ENCODE measurements at regions not wholly inside any gene's neighbourhood (a gene's known extent, or its start where the extent isn't known, plus 50 kb on each side); places are given as distances from the start of the nearest gene placed in this dataset.

GRCh38 chr13:79185580-79185979 lies 220.5 kb downstream of the RBM26 start (continued):
- no peak for TF ChIP-seq ZNF607 (CRISPR knock-in tag; IDR thresholded peaks at IDR 0.05; ENCODE audit: borderline replicate concordance)
- TF ChIP-seq ZNF704 (CRISPR knock-in tag; IDR thresholded peaks at IDR 0.05; ENCODE audit: borderline replicate concordance) = no peak
- no peak for TF ChIP-seq GLMP (CRISPR knock-in tag; IDR thresholded peaks at IDR 0.05; ENCODE audit: borderline replicate concordance)
- TF ChIP-seq HNRNPK (IDR thresholded peaks at IDR 0.05; ENCODE audit: low read depth, low read length, poor library complexity, severe bottlenecking) = no peak
- no peak for TF ChIP-seq ELF4 (CRISPR knock-in tag; IDR thresholded peaks at IDR 0.05; ENCODE audit: borderline replicate concordance)
- 0 out of 2 replicates have a peak, but pooled peaks have one; percentile 21 for TF ChIP-seq MIXL1 (CRISPR knock-in tag; IDR thresholded peaks at IDR 0.05)
- no peak for TF ChIP-seq ZNF589 (CRISPR knock-in tag; conservative IDR thresholded peaks at IDR 0.05)
- no peak for TF ChIP-seq MTERF4 (CRISPR knock-in tag; IDR thresholded peaks at IDR 0.05)
- TF ChIP-seq ZBTB25 (CRISPR knock-in tag; IDR thresholded peaks at IDR 0.05) = 0 out of 2 replicates have a peak, but pooled peaks have one; percentile 55
- TF ChIP-seq ZNF576 (CRISPR knock-in tag; IDR thresholded peaks at IDR 0.05) = no peak
- no peak for TF ChIP-seq GATA4 (IDR thresholded peaks at IDR 0.05; ENCODE audit: borderline replicate concordance, low read depth)
- TF ChIP-seq MED1 (CRISPR knock-in tag; IDR thresholded peaks at IDR 0.05) = peak; percentile 56
- no peak for TF ChIP-seq SMARCE1 (IDR thresholded peaks at IDR 0.05; ENCODE audit: borderline replicate concordance)
- no peak for TF ChIP-seq RELA (CRISPR knock-in tag; IDR thresholded peaks at IDR 0.05)
- no peak for TF ChIP-seq NFIB (CRISPR knock-in tag; IDR thresholded peaks at IDR 0.05; ENCODE audit: borderline replicate concordance)
- TF ChIP-seq JDP2 (CRISPR knock-in tag; IDR thresholded peaks at IDR 0.05; ENCODE audit: borderline replicate concordance) = no peak
- 0 out of 2 replicates have a peak, but pooled peaks have one; percentile 23 for TF ChIP-seq HNF4G (IDR thresholded peaks at IDR 0.05; ENCODE audit: borderline replicate concordance, low read depth, low read length)
- TF ChIP-seq HNF4G (CRISPR knock-in tag; IDR thresholded peaks at IDR 0.05; ENCODE audit: borderline replicate concordance, low read depth) = no peak
- no peak for TF ChIP-seq ZNF547 (CRISPR knock-in tag; IDR thresholded peaks at IDR 0.05)
- TF ChIP-seq ZNF781 (CRISPR knock-in tag; IDR thresholded peaks at IDR 0.05; ENCODE audit: borderline replicate concordance, not compliant biosample characterization) = no peak
- no peak for TF ChIP-seq ZNF557 (CRISPR knock-in tag; IDR thresholded peaks at IDR 0.05)
- TF ChIP-seq SMAD3 (CRISPR knock-in tag; IDR thresholded peaks at IDR 0.05) = peak; percentile 48; the same call in 1 of the 2 replicates
- no peak for TF ChIP-seq ZNF558 (CRISPR knock-in tag; IDR thresholded peaks at IDR 0.05; ENCODE audit: borderline replicate concordance)
